ENCODE measurements at regions not wholly inside any gene's neighbourhood (a gene's known extent, or its start where the extent isn't known, plus 50 kb on each side); places are given as distances from the start of the nearest gene placed in this dataset.

GRCh38 chr12:20206410-20206809 is 161.9 kb upstream of the PDE3A start:
- intact Hi-C loops (cut with DNase I): no loop called here
- H3K27ac ChIP-seq: peak overlapping the region in 1 of 10 donors; percentile 32
- no peaks in the 10 kb centered on the region for H3K27me3 ChIP-seq
- WGBS, 2 donors: 43 to 53% methylated on average over 2 of the region's 2 CpGs
- TF ChIP-seq CTCF (IDR thresholded peaks at IDR 0.05): no peak
- no peaks in the 10 kb centered on the region for H3K9me3 ChIP-seq
- no peak for ATAC-seq
- no peak overlapping the region for H3K4me3 ChIP-seq
- peaks cover 0 to 20% (median 4%) of the 10 kb centered on the region in 9 donors for H3K4me1 ChIP-seq
- DNase-seq: no peak
- no peaks in the 10 kb centered on the region for H3K36me3 ChIP-seq

DNA sequence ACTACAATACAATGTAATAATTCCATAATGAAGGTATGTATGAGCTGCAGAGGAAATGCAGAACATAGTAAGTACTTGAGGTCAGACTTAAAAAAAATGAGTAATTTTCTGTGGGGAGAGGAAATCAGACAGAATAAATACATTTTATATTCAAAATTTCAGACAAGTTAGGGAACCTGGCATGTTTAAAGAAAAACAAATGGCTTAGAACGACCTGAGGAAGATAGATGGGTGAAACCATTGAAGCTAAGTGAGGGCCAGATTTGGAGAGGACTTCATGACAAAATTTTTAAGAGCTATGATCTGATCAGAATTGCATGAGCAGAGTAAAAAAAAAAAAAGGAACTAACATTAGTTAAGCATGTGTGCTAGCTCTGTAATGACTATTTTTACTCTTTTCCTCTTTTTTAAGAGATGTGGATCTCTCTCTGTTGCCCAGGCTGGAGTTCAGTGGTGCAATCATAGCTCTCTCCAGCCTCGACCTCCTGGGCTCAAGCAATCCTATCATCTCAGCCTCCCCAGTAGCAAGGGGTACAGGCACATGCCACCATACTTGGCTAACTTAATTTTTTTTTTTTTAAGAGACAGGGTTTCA is 157.6 kb upstream of the PDE3A start:
- ATAC-seq (no peak), DNase-seq (no peak)
- Histone ChIP-seq H3K4me3 (no peak overlapping the region), H3K27me3 (no peaks in the 10 kb centered on the region), H3K27ac (peak overlapping the region in 6 of 10 donors; percentile 16 to 86 (median 80)), H3K4me1 (peaks cover 5 to 48% (median 31%) of the 10 kb centered on the region in 9 donors), H3K36me3 (no peaks in the 10 kb centered on the region), H3K9me3 (no peaks in the 10 kb centered on the region)
- no peak for TF ChIP-seq CTCF (IDR thresholded peaks at IDR 0.05)
- WGBS, 2 donors: 71 to 86% methylated on average over 2 of the region's 2 CpGs
- intact Hi-C loops (cut with DNase I): loop anchor here in 6 of 10 donors (5.0 to 10.0 kb wide), 8 partner anchors 62 to 466 kb away; partner anchors contain the start of gene PDE3A (in 5 of the 6)

DNA sequence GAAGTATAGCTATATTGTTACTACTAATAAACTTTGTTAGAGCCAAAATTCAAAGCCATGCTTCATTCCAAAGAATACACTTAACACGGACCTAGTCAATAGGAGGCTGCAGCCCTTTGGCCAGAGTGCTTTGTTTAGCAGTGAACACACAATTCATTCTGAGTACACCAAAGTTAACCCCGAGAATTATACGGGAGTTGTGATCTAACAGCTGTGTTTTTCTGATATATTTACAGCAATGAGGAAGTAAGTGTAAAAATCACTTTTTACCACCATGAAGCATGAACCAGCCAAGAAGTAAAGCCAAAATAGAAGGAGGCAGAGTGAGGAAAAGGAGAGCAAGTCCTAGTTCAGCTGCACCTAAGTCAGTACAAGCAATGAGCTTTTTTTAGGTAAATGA is 156.8 kb upstream of the PDE3A start:
- ATAC-seq: no peak

GRCh38 chr12:20211981-20212421 is 156.3 kb upstream of the PDE3A start:
- DNase-seq: no peak
- WGBS, 2 donors: 3 to 5% methylated on average over 2 of the region's 2 CpGs
- intact Hi-C loops (cut with DNase I): loop anchor here in 6 of 10 donors (5.0 to 10.0 kb wide), 8 partner anchors 60 to 467 kb away; partner anchors contain the start of gene PDE3A (in 5 of the 6)
- H3K27ac ChIP-seq: peak overlapping the region; percentile 53 to 86 (median 78)
- H3K9me3 ChIP-seq: no peaks in the 10 kb centered on the region
- peaks cover 5 to 48% (median 31%) of the 10 kb centered on the region in 9 donors for H3K4me1 ChIP-seq
- TF ChIP-seq CTCF (IDR thresholded peaks at IDR 0.05): no peak
- no peaks in the 10 kb centered on the region for H3K27me3 ChIP-seq
- H3K36me3 ChIP-seq: no peaks in the 10 kb centered on the region
- peak overlapping the region in 7 of 10 donors; percentile 0 to 37 (median 15) for H3K4me3 ChIP-seq
- peak; percentile 13 to 66 (median 42) for ATAC-seq

More for the DNA sequence above, 156.8 kb upstream of the PDE3A start:
- H3K4me1 ChIP-seq: peaks cover 5 to 48% (median 31%) of the 10 kb centered on the region in 9 donors
- DNase-seq: no peak
- no peak overlapping the region for H3K4me3 ChIP-seq
- H3K27me3 ChIP-seq: no peaks in the 10 kb centered on the region
- 38 to 41% methylated on average over 3 of the region's 3 CpGs for WGBS, 2 donors
- peak overlapping the region; percentile 53 to 86 (median 78) for H3K27ac ChIP-seq
- TF ChIP-seq CTCF (IDR thresholded peaks at IDR 0.05): no peak
- intact Hi-C loops (cut with DNase I): loop anchor here in 6 of 10 donors (5.0 to 10.0 kb wide), 8 partner anchors 61 to 467 kb away; partner anchors contain the start of gene PDE3A (in 5 of the 6)
- H3K36me3 ChIP-seq: no peaks in the 10 kb centered on the region
- no peaks in the 10 kb centered on the region for H3K9me3 ChIP-seq

All from heart right ventricle (tissue), 16 donors.